Endothelial cell of umbilical vein (primary cell): ENCODE measurements at regions not wholly inside any gene's neighbourhood (a gene's known extent, or its start where the extent isn't known, plus 50 kb on each side); places are given as distances from the start of the nearest gene placed in this dataset.

ENCODE experiments used
- BruUV-seq: library from RNA; stranded (reverse); fragments of 400-500 nt; replicated peaks from 2 replicates; lab custom pipeline; 2021; lab: Mats Ljungman, UMichigan
- CTCF ChIA-PET: fragments of 300-600, 350-600 bp; sonication (Branson Sonifier 250); formaldehyde crosslinking; loops from one replicate; lab custom pipeline; 2021; ENCODE audit warnings: antibody characterized with exemption, inconsistent platforms; lab: Charles Lee
- POLR2A ChIA-PET: fragments of 300-600, 350-600 bp; sonication (Branson Sonifier 250); formaldehyde crosslinking; loops from one replicate; lab custom pipeline; 2021; ENCODE audit warnings: antibody characterized with exemption, inconsistent platforms; lab: Charles Lee
- DNase-seq: peaks from one replicate; pipeline ENCODE4 v3.0.0-alpha.2; 2011; ENCODE audit warnings: low read depth, low spot score
- FAIRE-seq: peaks from 2 replicates; lab custom pipeline; 2011; peaks lifted over from hg19 to GRCh38; lab: Jason Lieb, UNC
- H2AFZ ChIP-seq: 2 replicates; pipeline ENCODE4 v1.6.0; 2012; ENCODE audit warnings: low read depth, low read length, control low read depth, inconsistent platforms
- H3K27ac ChIP-seq: 2 replicates; pipeline ENCODE4 v1.5.1; 2011; ENCODE audit warnings: low read depth, mild to moderate bottlenecking, control low read depth, low read length, moderate library complexity; ENCODE audit not compliant: insufficient read depth
- H3K27me3 ChIP-seq, 2 experiments: 2 replicates each; pipeline versions ENCODE4 v1.6.0 to v1.6.1; 2011; ENCODE audit warnings: low read length in 2 of 2, mixed read lengths in 1 of 2; ENCODE audit not compliant: control insufficient read depth in 2 of 2, insufficient read depth in 2 of 2
- H3K36me3 ChIP-seq, 2 experiments: 2 replicates in 1 of 2; 3 replicates in 1 of 2; pipeline ENCODE4 v1.5.1; 2011; ENCODE audit warnings: low read length in 2 of 2, mild to moderate bottlenecking in 1 of 2, moderate library complexity in 1 of 2; ENCODE audit not compliant: control insufficient read depth in 2 of 2, insufficient read depth in 2 of 2; ENCODE audit errors: extremely low read depth in 1 of 2
- H3K4me1 ChIP-seq: 3 replicates; pipeline ENCODE4 v1.5.1; 2011; ENCODE audit warnings: mild to moderate bottlenecking, low read length; ENCODE audit not compliant: control insufficient read depth, insufficient read depth; ENCODE audit errors: extremely low read depth
- H3K4me2 ChIP-seq: 2 replicates; pipeline ENCODE4 v1.6.1; 2011; ENCODE audit warnings: low read length, control low read depth, mixed read lengths; ENCODE audit not compliant: insufficient read depth
- H3K4me3 ChIP-seq, 3 experiments: fragments of 200-600 bp in 1 of 3; sonication (generic), shearing (Covaris generic) in 1 of 3; replicated peaks in 1 of 3; 2 replicates each; pipeline ENCODE4 v1.5.1; 2011 to 2016; ENCODE audit warnings: control low read depth in 3 of 3, low read length in 3 of 3, mild to moderate bottlenecking in 2 of 3, inconsistent platforms in 1 of 3, low read depth in 1 of 3, moderate library complexity in 1 of 3; ENCODE audit not compliant: insufficient read depth in 1 of 3
- H3K79me2 ChIP-seq: 2 replicates; pipeline ENCODE4 v1.6.0; 2012; ENCODE audit warnings: low read length, inconsistent platforms; ENCODE audit not compliant: control insufficient read depth, insufficient read depth
- H3K9ac ChIP-seq: replicated peaks from 2 replicates; pipeline ENCODE3; 2011; ENCODE audit warnings: low read length, control low read depth; ENCODE audit not compliant: insufficient read depth; ENCODE audit errors: extremely low read depth
- H3K9me1 ChIP-seq: replicated peaks from 3 replicates; pipeline ENCODE4 v1.6.0; 2011; ENCODE audit warnings: mild to moderate bottlenecking, low read length; ENCODE audit not compliant: control insufficient read depth, insufficient read depth; ENCODE audit errors: extremely low read depth
- H3K9me3 ChIP-seq: replicated peaks from 2 replicates; pipeline ENCODE4 v1.5.1; 2012; ENCODE audit warnings: low read length, inconsistent platforms; ENCODE audit not compliant: control insufficient read depth, insufficient read depth
- H4K20me1 ChIP-seq: replicated peaks from 2 replicates; pipeline ENCODE3; 2011; ENCODE audit warnings: mild to moderate bottlenecking, low read length; ENCODE audit not compliant: control insufficient read depth, insufficient read depth; ENCODE audit errors: extremely low read depth
- EZH2 ChIP-seq: IDR thresholded peaks from 2 replicates; pipeline ENCODE4 v1.6.1; 2012; ENCODE audit warnings: borderline replicate concordance, low read depth, mild to moderate bottlenecking, moderate library complexity, low read length, inconsistent platforms; ENCODE audit not compliant: severe bottlenecking
- FOS ChIP-seq: IDR thresholded peaks from 2 replicates; pipeline ENCODE4 v1.6.1; 2011; ENCODE audit warnings: mild to moderate bottlenecking, low read length, moderate library complexity, borderline replicate concordance; ENCODE audit not compliant: insufficient read depth
- GATA2 ChIP-seq: IDR thresholded peaks from 2 replicates; pipeline ENCODE4 v1.7.0; 2011; ENCODE audit warnings: low read depth, mild to moderate bottlenecking, moderate library complexity, mixed read lengths, low read length; ENCODE audit not compliant: insufficient read length, insufficient read depth
- JUN ChIP-seq: IDR thresholded peaks from 2 replicates; pipeline ENCODE4 v1.6.1; 2011; ENCODE audit warnings: borderline replicate concordance, low read depth; ENCODE audit not compliant: insufficient read length, insufficient read depth
- MAX ChIP-seq: IDR thresholded peaks from 2 replicates; pipeline ENCODE4 v1.6.1; 2011; ENCODE audit not compliant: insufficient read depth, insufficient read length
- MYC ChIP-seq: IDR thresholded peaks from one replicate; pipeline ENCODE4 v1.6.1; 2011; ENCODE audit warnings: mild to moderate bottlenecking, low read depth, low read length
- POLR2A ChIP-seq: IDR thresholded peaks from 2 replicates; pipeline ENCODE4 v1.6.1; 2012; ENCODE audit warnings: low read depth, mild to moderate bottlenecking, control low read depth, low read length
- POLR2AphosphoS5 ChIP-seq: IDR thresholded peaks from 2 replicates; pipeline ENCODE4 v1.6.1; 2012; ENCODE audit warnings: low read depth, mild to moderate bottlenecking, control low read depth, low read length, moderate library complexity; ENCODE audit not compliant: insufficient read depth
- dilution Hi-C: fragments of 300-500 bp; cut with MboI; formaldehyde crosslinking; loops from one replicate; pipeline ENCODE4 v1.15.0; 2019; ENCODE audit warnings: low sequenced_read_pairs; ENCODE audit not compliant: extremely low pct_ligation_motif_present
- intact Hi-C: fragments of 100-400 bp; cut with micrococcal nuclease; formaldehyde crosslinking; loops from one replicate; pipeline ENCODE4 v1.10.0; 2022
- TF ChIP-seq, protein P1 (sequence below), 2 donors: IDR thresholded peaks; 1 replicate in 1 of 2; 2 replicates in 1 of 2; pipeline ENCODE4 v1.5.1; 2011; ENCODE audit warnings: low read length in 2 of 2, mild to moderate bottlenecking in 2 of 2, moderate library complexity in 2 of 2, control low read depth in 1 of 2, inconsistent platforms in 1 of 2, low read depth in 1 of 2; ENCODE audit not compliant: insufficient read depth in 1 of 2; ENCODE audit errors: extremely low read depth in 1 of 2

GRCh38 chr6:139623372-139623771 is 248.9 kb upstream of the CITED2 start:
- ChIA-PET CTCF (no interaction called here), POLR2A (no interaction called here)
- TF ChIP-seq JUN, result no peak
- Histone ChIP-seq H3K27me3 (no peaks in the 10 kb centered on the region), H3K9ac (no peak overlapping the region), H3K27ac (no peak overlapping the region), H3K36me3 (no peaks in the 10 kb centered on the region), H3K9me3 (no peaks in the 10 kb centered on the region), H2AFZ (no peak overlapping the region), H3K4me3 (no peak overlapping the region), H4K20me1 (no peaks in the 10 kb centered on the region), H3K4me2 (no peak overlapping the region), H3K4me1 (peaks cover 5% of the 10 kb centered on the region), H3K9me1 (no peaks in the 10 kb centered on the region), H3K79me2 (no peaks in the 10 kb centered on the region)
- no peak for FAIRE-seq
- dilution Hi-C loops, result no loop called here
- DNase-seq, result no peak
- no TSS peak for BruUV-seq
- intact Hi-C loops, result no loop called here

DNA sequence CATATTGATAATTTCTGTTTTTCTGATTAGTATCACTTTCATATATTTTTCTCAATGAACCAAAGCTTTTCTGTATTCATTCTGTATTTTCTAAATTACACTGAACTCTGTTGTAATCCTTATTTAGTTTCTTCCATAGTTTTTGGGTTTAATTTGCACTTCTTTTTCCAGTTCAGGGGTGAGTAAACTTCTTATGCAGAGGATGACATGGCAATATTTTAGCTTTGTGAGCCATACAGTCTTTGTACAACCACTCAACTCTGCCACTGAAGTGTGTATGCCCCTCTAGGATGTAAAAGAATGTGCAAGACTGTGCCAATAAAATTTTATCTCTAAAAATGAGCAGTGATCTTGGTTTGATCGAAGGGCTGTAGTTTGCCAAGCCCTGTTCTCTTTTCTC is 239.0 kb upstream of the CITED2 start:
- H3K9me3 ChIP-seq, result no peaks in the 10 kb centered on the region
- H3K4me2 ChIP-seq, result no peak overlapping the region
- H3K27me3 ChIP-seq, result no peaks in the 10 kb centered on the region
- TF ChIP-seq MAX (no peak), POLR2A (no peak), EZH2 (no peak), POLR2AphosphoS5 (no peak), GATA2 (no peak), MYC (no peak), JUN (no peak), FOS (no peak)
- TF ChIP-seq, protein P1, sequence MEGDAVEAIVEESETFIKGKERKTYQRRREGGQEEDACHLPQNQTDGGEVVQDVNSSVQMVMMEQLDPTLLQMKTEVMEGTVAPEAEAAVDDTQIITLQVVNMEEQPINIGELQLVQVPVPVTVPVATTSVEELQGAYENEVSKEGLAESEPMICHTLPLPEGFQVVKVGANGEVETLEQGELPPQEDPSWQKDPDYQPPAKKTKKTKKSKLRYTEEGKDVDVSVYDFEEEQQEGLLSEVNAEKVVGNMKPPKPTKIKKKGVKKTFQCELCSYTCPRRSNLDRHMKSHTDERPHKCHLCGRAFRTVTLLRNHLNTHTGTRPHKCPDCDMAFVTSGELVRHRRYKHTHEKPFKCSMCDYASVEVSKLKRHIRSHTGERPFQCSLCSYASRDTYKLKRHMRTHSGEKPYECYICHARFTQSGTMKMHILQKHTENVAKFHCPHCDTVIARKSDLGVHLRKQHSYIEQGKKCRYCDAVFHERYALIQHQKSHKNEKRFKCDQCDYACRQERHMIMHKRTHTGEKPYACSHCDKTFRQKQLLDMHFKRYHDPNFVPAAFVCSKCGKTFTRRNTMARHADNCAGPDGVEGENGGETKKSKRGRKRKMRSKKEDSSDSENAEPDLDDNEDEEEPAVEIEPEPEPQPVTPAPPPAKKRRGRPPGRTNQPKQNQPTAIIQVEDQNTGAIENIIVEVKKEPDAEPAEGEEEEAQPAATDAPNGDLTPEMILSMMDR (IDR thresholded peaks at IDR 0.05; ENCODE audit: extremely low read depth in 1 of 2, insufficient read depth in 1 of 2, low read depth in 1 of 2, low read length in 2 of 2), result no peak
- no peaks in the 10 kb centered on the region for H3K9me1 ChIP-seq
- dilution Hi-C loops, result no loop called here
- H3K79me2 ChIP-seq, result no peaks in the 10 kb centered on the region
- no peak for FAIRE-seq
- ChIA-PET CTCF (no interaction called here), POLR2A (no interaction called here)
- no peak overlapping the region for H3K9ac ChIP-seq
- H3K4me3 ChIP-seq, result no peak overlapping the region
- no TSS peak for BruUV-seq
- intact Hi-C loops, result no loop called here
- no peaks in the 10 kb centered on the region for H3K36me3 ChIP-seq
- no peak for DNase-seq
- H2AFZ ChIP-seq, result no peak overlapping the region
- H3K27ac ChIP-seq, result no peak overlapping the region
- no peaks in the 10 kb centered on the region for H3K4me1 ChIP-seq
- no peaks in the 10 kb centered on the region for H4K20me1 ChIP-seq
